Activated naive CD8-positive, alpha-beta T cell treated with anti-CD3 and anti-CD28 coated beads for 36 hours (primary cell): ENCODE measurements at regions not wholly inside any gene's neighbourhood (a gene's known extent, or its start where the extent isn't known, plus 50 kb on each side); places are given as distances from the start of the nearest gene placed in this dataset.

Source experiments
- DNase-seq: peaks from one replicate; pipeline ENCODE4 v3.0.0; 2021
- H3K27ac Mint-ChIP-seq: one replicate; pipeline ENCODE4 v1.8.0; 2022; ENCODE audit warnings: mild to moderate bottlenecking, moderate library complexity, mixed read lengths
- H3K27me3 Mint-ChIP-seq: one replicate; pipeline ENCODE4 v1.8.0; 2022; ENCODE audit warnings: mild to moderate bottlenecking, mixed read lengths
- H3K36me3 Mint-ChIP-seq: one replicate; pipeline ENCODE4 v1.8.0; 2021; ENCODE audit warnings: mild to moderate bottlenecking, mixed read lengths
- H3K4me1 Mint-ChIP-seq: one replicate; pipeline ENCODE4 v1.8.0; 2021; ENCODE audit warnings: mixed read lengths
- H3K4me3 Mint-ChIP-seq: one replicate; pipeline ENCODE4 v1.8.0; 2022; ENCODE audit warnings: mild to moderate bottlenecking, moderate library complexity, mixed read lengths
- H3K9me3 Mint-ChIP-seq: one replicate; pipeline ENCODE4 v1.8.0; 2022; ENCODE audit warnings: mixed read lengths

DNA sequence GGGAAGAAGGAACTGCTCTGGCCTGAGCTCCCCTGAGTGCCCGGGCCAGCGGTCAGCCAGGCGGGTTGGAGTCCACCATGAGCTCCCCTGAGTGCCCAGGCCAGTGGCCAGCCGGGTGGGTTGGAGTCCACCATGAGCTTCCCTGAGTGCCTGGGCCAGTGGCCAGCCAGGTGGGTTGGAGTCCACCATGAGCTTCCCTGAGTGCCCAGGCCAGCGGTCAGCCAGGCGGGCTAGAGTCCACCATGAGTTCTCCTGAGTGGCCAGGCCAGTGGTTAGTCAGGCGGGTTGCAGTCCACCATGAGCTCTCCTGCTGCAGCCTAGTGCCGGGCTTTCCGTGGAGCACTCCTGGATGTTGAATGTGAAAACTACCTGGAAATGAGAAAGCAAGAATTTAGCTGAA lies 844.0 kb downstream of the TBC1D22A start:
- H3K4me1 Mint-ChIP-seq, result no peaks in the 10 kb centered on the region
- H3K27ac Mint-ChIP-seq, result no peak overlapping the region
- no peak for DNase-seq
- H3K36me3 Mint-ChIP-seq, result no peaks in the 10 kb centered on the region
- no peak overlapping the region for H3K4me3 Mint-ChIP-seq
- peaks cover 11% of the 10 kb centered on the region for H3K27me3 Mint-ChIP-seq
- H3K9me3 Mint-ChIP-seq, result peaks cover 7% of the 10 kb centered on the region

DNA sequence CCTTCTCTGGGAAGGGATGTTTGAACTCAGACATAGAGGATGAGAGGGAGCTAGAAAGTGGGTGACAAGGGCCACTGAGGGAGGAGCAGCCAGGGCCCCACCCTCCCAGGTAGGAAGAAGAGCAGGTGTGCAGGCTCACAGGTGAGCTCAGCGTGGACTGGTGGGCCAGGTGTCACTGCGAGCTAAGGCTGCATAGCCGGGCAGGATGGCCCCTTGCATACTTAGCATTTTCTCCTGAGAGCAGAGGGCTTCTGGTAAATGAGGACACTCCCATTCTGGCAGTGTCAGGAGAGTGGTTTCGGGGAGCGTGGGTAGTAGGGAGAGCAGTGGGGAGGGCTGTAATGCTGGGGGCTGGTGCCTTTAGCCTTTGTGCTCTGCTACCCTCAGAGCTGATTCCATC lies 843.4 kb downstream of the TBC1D22A start:
- Mint-ChIP-seq H3K27me3 (peaks cover 15% of the 10 kb centered on the region), H3K27ac (no peak overlapping the region), H3K9me3 (peaks cover 7% of the 10 kb centered on the region), H3K4me1 (no peaks in the 10 kb centered on the region), H3K36me3 (no peaks in the 10 kb centered on the region), H3K4me3 (no peak overlapping the region)
- DNase-seq, result no peak

DNA sequence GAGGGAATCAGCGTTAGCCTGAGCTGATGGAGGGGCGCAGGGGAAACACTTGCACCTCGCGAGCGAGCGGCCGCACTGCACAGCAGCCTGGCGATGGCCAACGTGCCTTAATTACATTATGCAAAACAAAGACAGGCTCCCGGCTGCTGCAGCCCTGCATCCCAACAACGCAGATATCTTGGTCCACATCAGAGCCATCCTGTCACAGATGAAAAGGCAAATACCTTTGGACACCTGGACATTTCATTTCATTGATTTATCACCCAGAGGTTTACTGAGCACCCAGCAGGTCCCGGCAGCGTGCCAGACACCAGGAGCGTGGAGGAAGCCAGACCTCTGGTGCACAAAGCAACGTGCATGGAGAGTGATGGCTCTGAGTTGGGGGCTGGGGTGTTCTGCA lies 843.0 kb downstream of the TBC1D22A start:
- H3K4me3 Mint-ChIP-seq, result no peak overlapping the region
- H3K4me1 Mint-ChIP-seq, result no peaks in the 10 kb centered on the region
- peaks cover 16% of the 10 kb centered on the region for H3K27me3 Mint-ChIP-seq
- no peak for DNase-seq
- H3K36me3 Mint-ChIP-seq, result no peaks in the 10 kb centered on the region
- H3K9me3 Mint-ChIP-seq, result peaks cover 7% of the 10 kb centered on the region
- H3K27ac Mint-ChIP-seq, result no peak overlapping the region

DNA sequence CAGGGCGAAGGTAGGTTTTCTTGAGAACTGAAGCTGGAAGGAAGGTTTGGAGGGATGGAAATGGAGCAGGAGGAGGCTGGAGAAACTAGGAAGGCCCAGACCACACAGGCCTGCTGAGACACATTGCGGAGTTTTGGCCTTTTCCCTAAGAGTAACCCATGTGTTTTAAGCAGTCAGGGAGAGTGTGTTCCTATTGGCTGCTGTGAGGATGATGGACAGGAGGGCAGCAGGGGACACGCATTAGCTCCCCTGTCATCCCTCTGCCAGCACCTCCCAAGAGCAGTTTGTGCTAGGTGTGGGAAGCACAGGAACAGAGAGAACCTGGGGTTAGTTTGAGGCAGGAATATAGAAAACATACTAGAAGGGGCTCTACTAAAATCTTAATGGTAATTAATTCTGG lies 842.1 kb downstream of the TBC1D22A start:
- DNase-seq, result no peak
- peaks cover 3% of the 10 kb centered on the region for H3K9me3 Mint-ChIP-seq
- no peak overlapping the region for H3K27ac Mint-ChIP-seq
- H3K27me3 Mint-ChIP-seq, result peaks cover 16% of the 10 kb centered on the region
- H3K36me3 Mint-ChIP-seq, result no peaks in the 10 kb centered on the region
- H3K4me3 Mint-ChIP-seq, result no peak overlapping the region
- H3K4me1 Mint-ChIP-seq, result no peaks in the 10 kb centered on the region

DNA sequence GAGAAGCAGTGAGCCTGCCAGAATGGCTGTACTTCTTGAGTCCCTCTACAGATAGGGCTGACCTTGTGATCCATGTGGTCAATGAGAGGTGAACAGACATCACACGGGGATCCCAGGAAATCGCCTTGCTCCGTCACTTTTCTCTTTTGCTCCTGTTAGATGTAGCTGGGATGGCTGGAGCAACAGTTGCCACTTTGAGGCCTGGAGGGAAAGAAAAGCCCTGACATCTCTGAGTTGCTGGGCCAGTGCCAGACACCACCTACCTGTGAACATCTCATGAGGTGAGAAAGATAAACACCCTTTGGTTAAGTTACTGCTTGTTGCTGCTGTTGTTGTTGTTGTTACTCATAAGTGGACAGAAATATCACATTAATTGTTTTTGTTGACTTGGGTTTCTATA lies 840.3 kb downstream of the TBC1D22A start:
- Mint-ChIP-seq H3K36me3 (no peaks in the 10 kb centered on the region), H3K4me3 (no peak overlapping the region), H3K27me3 (peaks cover 16% of the 10 kb centered on the region), H3K9me3 (no peaks in the 10 kb centered on the region), H3K4me1 (no peaks in the 10 kb centered on the region), H3K27ac (no peak overlapping the region)
- no peak for DNase-seq

- no peak overlapping the region for H3K27ac Mint-ChIP-seq
- no peak for DNase-seq
- no peaks in the 10 kb centered on the region for H3K4me1 Mint-ChIP-seq
- no peak overlapping the region for H3K4me3 Mint-ChIP-seq
- H3K36me3 Mint-ChIP-seq, result no peaks in the 10 kb centered on the region
- H3K27me3 Mint-ChIP-seq, result peaks cover 16% of the 10 kb centered on the region
- no peaks in the 10 kb centered on the region for H3K9me3 Mint-ChIP-seq
Measured at GRCh38 chr22:47601666-47602065, 839.2 kb downstream of the TBC1D22A start.

GRCh38 chr22:47600791-47601625 lies 838.6 kb downstream of the TBC1D22A start:
- Mint-ChIP-seq H3K36me3 (no peaks in the 10 kb centered on the region), H3K4me3 (no peak overlapping the region), H3K27me3 (peaks cover 16% of the 10 kb centered on the region), H3K27ac (no peak overlapping the region), H3K4me1 (no peaks in the 10 kb centered on the region), H3K9me3 (no peaks in the 10 kb centered on the region)
- no peak for DNase-seq

DNA sequence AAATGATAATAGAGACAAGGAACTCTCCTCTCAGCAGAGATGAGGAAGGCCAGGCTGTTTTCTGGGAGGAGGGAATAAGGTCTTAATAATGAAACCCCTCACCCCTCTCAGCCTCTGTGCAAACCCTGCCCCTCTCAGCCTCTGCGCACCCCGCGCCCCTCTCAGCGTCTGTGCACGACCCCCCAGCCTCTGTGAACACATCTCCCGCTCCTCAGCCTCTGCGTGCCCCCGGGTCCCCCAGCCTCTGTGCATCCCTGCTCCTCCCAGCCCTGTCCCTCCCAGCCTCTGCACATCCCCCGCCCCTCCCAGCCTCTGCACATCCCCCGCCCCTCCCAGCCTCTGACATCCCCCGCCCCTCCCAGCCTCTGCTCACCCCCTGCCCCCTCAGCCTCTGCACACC lies 837.8 kb downstream of the TBC1D22A start:
- no peaks in the 10 kb centered on the region for H3K9me3 Mint-ChIP-seq
- no peak overlapping the region for H3K4me3 Mint-ChIP-seq
- H3K4me1 Mint-ChIP-seq, result no peaks in the 10 kb centered on the region
- H3K27ac Mint-ChIP-seq, result no peak overlapping the region
- H3K27me3 Mint-ChIP-seq, result peaks cover 16% of the 10 kb centered on the region
- H3K36me3 Mint-ChIP-seq, result no peaks in the 10 kb centered on the region
- no peak for DNase-seq

DNA sequence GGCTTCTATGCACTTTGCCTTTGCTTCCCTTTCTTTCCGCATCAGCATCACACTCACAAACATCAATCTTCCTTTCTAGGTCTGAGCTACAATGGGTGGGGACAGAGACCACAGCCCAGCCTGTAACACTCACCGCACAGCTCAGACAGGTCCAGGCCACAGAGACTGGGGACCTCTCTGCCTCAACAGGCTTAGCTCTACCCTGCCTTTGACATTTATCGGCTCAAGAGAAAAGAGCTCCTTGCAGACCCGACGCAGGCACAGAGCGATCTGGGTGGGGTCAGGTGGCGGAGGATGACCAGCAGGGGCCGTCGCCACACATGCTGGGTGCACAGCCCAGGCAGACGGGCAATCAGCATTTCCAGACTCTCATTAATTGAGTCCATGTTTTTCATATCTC lies 837.3 kb downstream of the TBC1D22A start:
- Mint-ChIP-seq H3K4me1 (no peaks in the 10 kb centered on the region), H3K27ac (no peak overlapping the region), H3K36me3 (no peaks in the 10 kb centered on the region), H3K4me3 (no peak overlapping the region), H3K27me3 (peaks cover 16% of the 10 kb centered on the region), H3K9me3 (no peaks in the 10 kb centered on the region)
- no peak for DNase-seq

- DNase-seq, result no peak
- H3K27me3 Mint-ChIP-seq, result peaks cover 16% of the 10 kb centered on the region
- H3K4me1 Mint-ChIP-seq, result no peaks in the 10 kb centered on the region
- no peak overlapping the region for H3K27ac Mint-ChIP-seq
- no peak overlapping the region for H3K4me3 Mint-ChIP-seq
- no peaks in the 10 kb centered on the region for H3K9me3 Mint-ChIP-seq
- no peaks in the 10 kb centered on the region for H3K36me3 Mint-ChIP-seq
Measured at GRCh38 chr22:47598864-47599263, 836.4 kb downstream of the TBC1D22A start.

GRCh38 chr22:47597041-47597440 lies 834.6 kb downstream of the TBC1D22A start:
- H3K4me1 Mint-ChIP-seq, result no peaks in the 10 kb centered on the region
- H3K27ac Mint-ChIP-seq, result no peak overlapping the region
- H3K36me3 Mint-ChIP-seq, result no peaks in the 10 kb centered on the region
- no peak overlapping the region for H3K4me3 Mint-ChIP-seq
- peaks cover 11% of the 10 kb centered on the region for H3K27me3 Mint-ChIP-seq
- H3K9me3 Mint-ChIP-seq, result no peaks in the 10 kb centered on the region
- DNase-seq, result no peak

DNA sequence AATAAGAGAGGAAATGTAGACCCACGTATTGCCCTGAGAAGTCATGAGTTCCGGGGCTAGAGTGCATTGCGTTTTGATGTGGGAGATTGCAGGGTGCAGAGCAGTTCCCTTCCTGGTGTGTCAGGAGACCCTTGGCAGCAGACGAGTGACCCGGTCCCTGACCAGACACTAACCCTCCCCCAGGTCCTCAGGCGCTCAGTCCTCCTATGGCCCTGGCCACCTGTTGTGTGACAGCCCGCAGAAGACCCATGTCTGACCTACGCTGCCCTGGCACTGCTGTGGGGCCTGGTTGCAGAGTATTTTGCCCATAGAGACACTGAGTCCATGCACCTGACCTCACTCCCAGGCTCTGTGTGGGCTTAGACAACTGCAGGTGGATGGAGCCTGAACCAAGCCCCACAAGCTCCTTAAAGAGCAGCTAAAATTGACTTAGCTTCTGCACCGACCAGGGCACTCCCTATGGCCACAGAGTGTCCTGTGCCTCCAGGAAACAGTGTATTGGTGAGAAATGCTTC lies 833.8 kb downstream of the TBC1D22A start:
- no peak overlapping the region for H3K4me3 Mint-ChIP-seq
- H3K9me3 Mint-ChIP-seq, result no peaks in the 10 kb centered on the region
- H3K36me3 Mint-ChIP-seq, result no peaks in the 10 kb centered on the region
- DNase-seq, result no peak
- H3K27ac Mint-ChIP-seq, result no peak overlapping the region
- peaks cover 4% of the 10 kb centered on the region for H3K27me3 Mint-ChIP-seq
- H3K4me1 Mint-ChIP-seq, result no peaks in the 10 kb centered on the region

GRCh38 chr22:47594836-47595521 lies 832.5 kb downstream of the TBC1D22A start:
- H3K27ac Mint-ChIP-seq, result no peak overlapping the region
- H3K4me3 Mint-ChIP-seq, result no peak overlapping the region
- DNase-seq, result no peak
- no peaks in the 10 kb centered on the region for H3K9me3 Mint-ChIP-seq
- no peaks in the 10 kb centered on the region for H3K27me3 Mint-ChIP-seq
- no peaks in the 10 kb centered on the region for H3K36me3 Mint-ChIP-seq
- no peaks in the 10 kb centered on the region for H3K4me1 Mint-ChIP-seq

- H3K4me3 Mint-ChIP-seq, result no peak overlapping the region
- H3K27me3 Mint-ChIP-seq, result no peaks in the 10 kb centered on the region
- DNase-seq, result no peak
- H3K36me3 Mint-ChIP-seq, result no peaks in the 10 kb centered on the region
- H3K27ac Mint-ChIP-seq, result no peak overlapping the region
- H3K9me3 Mint-ChIP-seq, result no peaks in the 10 kb centered on the region
- no peaks in the 10 kb centered on the region for H3K4me1 Mint-ChIP-seq
Measured at GRCh38 chr22:47593911-47594311, 831.5 kb downstream of the TBC1D22A start.

- Mint-ChIP-seq H3K27ac (no peak overlapping the region), H3K4me1 (no peaks in the 10 kb centered on the region), H3K4me3 (no peak overlapping the region), H3K27me3 (no peaks in the 10 kb centered on the region), H3K9me3 (no peaks in the 10 kb centered on the region), H3K36me3 (no peaks in the 10 kb centered on the region)
- no peak for DNase-seq
Measured at GRCh38 chr22:47593291-47593690, 830.8 kb downstream of the TBC1D22A start.

DNA sequence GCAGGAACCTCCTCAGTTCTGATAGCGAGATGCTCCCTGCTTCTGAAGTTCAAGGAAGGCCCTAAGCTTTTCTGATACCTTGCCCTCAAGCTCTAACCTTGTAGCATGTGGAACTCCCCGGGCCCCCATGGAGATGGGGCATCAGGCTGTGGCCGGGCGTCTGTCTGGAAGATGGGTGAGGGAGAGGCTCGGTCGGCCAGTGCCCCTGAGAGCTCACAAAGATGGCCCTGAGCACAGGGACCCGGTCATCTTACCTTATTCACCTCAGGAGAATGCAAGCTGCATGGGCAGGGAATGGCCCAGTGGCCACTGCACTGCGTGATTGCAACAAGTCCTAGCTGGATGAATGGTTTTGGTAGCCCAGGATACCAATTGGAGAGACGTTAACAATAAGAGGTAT lies 830.3 kb downstream of the TBC1D22A start:
- H3K27ac Mint-ChIP-seq, result no peak overlapping the region
- no peaks in the 10 kb centered on the region for H3K36me3 Mint-ChIP-seq
- no peaks in the 10 kb centered on the region for H3K4me1 Mint-ChIP-seq
- H3K9me3 Mint-ChIP-seq, result no peaks in the 10 kb centered on the region
- H3K4me3 Mint-ChIP-seq, result no peak overlapping the region
- H3K27me3 Mint-ChIP-seq, result no peaks in the 10 kb centered on the region
- DNase-seq, result no peak
